Ectodermal cell (in vitro differentiated cells): ENCODE measurements at regions not wholly inside any gene's neighbourhood (a gene's known extent, or its start where the extent isn't known, plus 50 kb on each side); places are given as distances from the start of the nearest gene placed in this dataset.

Experiments used
- H3K27ac ChIP-seq: 2 replicates; pipeline ENCODE4 v1.7.0; 2013; ENCODE audit warnings: mild to moderate bottlenecking, low read depth, low read length; ENCODE audit not compliant: insufficient read depth, poor library complexity, severe bottlenecking
- H3K27me3 ChIP-seq: 2 replicates; pipeline ENCODE4 v1.7.0; 2013; ENCODE audit warnings: mild to moderate bottlenecking, low read length; ENCODE audit not compliant: insufficient read depth, control insufficient read depth, poor library complexity, severe bottlenecking
- H3K36me3 ChIP-seq: one replicate; pipeline ENCODE4 v1.7.0; 2013; ENCODE audit warnings: low read length; ENCODE audit not compliant: control insufficient read depth, insufficient read depth
- H3K4me1 ChIP-seq: one replicate; pipeline ENCODE4 v1.7.0; 2013; ENCODE audit warnings: low read length; ENCODE audit not compliant: control insufficient read depth, insufficient read depth
- H3K4me3 ChIP-seq: 2 replicates; pipeline ENCODE4 v1.7.0; 2013; ENCODE audit warnings: low read depth, low read length, control low read depth; ENCODE audit not compliant: insufficient read depth
- H3K9me3 ChIP-seq: 2 replicates; pipeline ENCODE4 v1.7.0; 2013; ENCODE audit warnings: mild to moderate bottlenecking, low read length, moderate library complexity; ENCODE audit not compliant: control insufficient read depth
- WGBS, 2 experiments: methylation state at CpG; one replicate each; pipeline ENCODE4 v1.1.7; 2013; ENCODE audit warnings: missing lambda C conversion rate in 2 of 2; 5-methylcytosine and 5-hydroxymethylcytosine counted together

GRCh38 chr18:78071776-78072175, 822.1 kb downstream of the GALR1 start:
- no peak overlapping the region for H3K27ac ChIP-seq
- no peaks in the 10 kb centered on the region for H3K36me3 ChIP-seq
- 90 to 92% methylated on average over 1 to 3 of the region's 3 CpGs for WGBS, 2 experiments
- no peak overlapping the region for H3K4me3 ChIP-seq
- H3K4me1 ChIP-seq = no peaks in the 10 kb centered on the region
- H3K9me3 ChIP-seq = no peaks in the 10 kb centered on the region
- H3K27me3 ChIP-seq = no peaks in the 10 kb centered on the region

- no peaks in the 10 kb centered on the region for H3K36me3 ChIP-seq
- H3K9me3 ChIP-seq = no peaks in the 10 kb centered on the region
- H3K27me3 ChIP-seq = no peaks in the 10 kb centered on the region
- no peak overlapping the region for H3K27ac ChIP-seq
- H3K4me1 ChIP-seq = no peaks in the 10 kb centered on the region
- WGBS, 2 experiments = 89 to 93% methylated on average over 14 of the region's 14 CpGs
- no peak overlapping the region for H3K4me3 ChIP-seq
Measured at GRCh38 chr18:78072375-78072774, 822.7 kb downstream of the GALR1 start.

GRCh38 chr18:78073275-78073674, 823.6 kb downstream of the GALR1 start:
- Histone ChIP-seq H3K27ac (no peak overlapping the region), H3K36me3 (no peaks in the 10 kb centered on the region), H3K4me1 (no peaks in the 10 kb centered on the region), H3K9me3 (no peaks in the 10 kb centered on the region), H3K4me3 (no peak overlapping the region), H3K27me3 (no peaks in the 10 kb centered on the region)
- WGBS, 2 experiments = 77 to 88% methylated on average over 3 to 5 of the region's 5 CpGs

GRCh38 chr18:78074400-78075020, 824.9 kb downstream of the GALR1 start:
- Histone ChIP-seq H3K9me3 (no peaks in the 10 kb centered on the region), H3K4me1 (no peaks in the 10 kb centered on the region), H3K27me3 (no peaks in the 10 kb centered on the region), H3K4me3 (no peak overlapping the region), H3K27ac (no peak overlapping the region), H3K36me3 (no peaks in the 10 kb centered on the region)
- 69% methylated on average over 12 of the region's 12 CpGs for WGBS, 2 experiments

GRCh38 chr18:78080081-78080480, 830.4 kb downstream of the GALR1 start:
- Histone ChIP-seq H3K4me3 (no peak overlapping the region), H3K4me1 (no peaks in the 10 kb centered on the region), H3K27ac (no peak overlapping the region), H3K36me3 (no peaks in the 10 kb centered on the region), H3K9me3 (no peaks in the 10 kb centered on the region), H3K27me3 (no peaks in the 10 kb centered on the region)
- 96% methylated on average over 13 of the region's 13 CpGs for WGBS, 2 experiments

- H3K27me3 ChIP-seq = no peaks in the 10 kb centered on the region
- no peaks in the 10 kb centered on the region for H3K9me3 ChIP-seq
- 97% methylated on average over 5 of the region's 5 CpGs for WGBS, 2 experiments
- H3K4me3 ChIP-seq = no peak overlapping the region
- no peaks in the 10 kb centered on the region for H3K36me3 ChIP-seq
- H3K27ac ChIP-seq = no peak overlapping the region
- no peaks in the 10 kb centered on the region for H3K4me1 ChIP-seq
Measured at GRCh38 chr18:78080761-78081160, 831.1 kb downstream of the GALR1 start.

- H3K27me3 ChIP-seq = no peaks in the 10 kb centered on the region
- no peaks in the 10 kb centered on the region for H3K4me1 ChIP-seq
- H3K9me3 ChIP-seq = no peaks in the 10 kb centered on the region
- H3K27ac ChIP-seq = no peak overlapping the region
- no peaks in the 10 kb centered on the region for H3K36me3 ChIP-seq
- 77 to 79% methylated on average over 7 of the region's 7 CpGs for WGBS, 2 experiments
- H3K4me3 ChIP-seq = no peak overlapping the region
Measured at GRCh38 chr18:78082816-78083215, 833.2 kb downstream of the GALR1 start.

- WGBS, 2 experiments = 93 to 94% methylated on average over 43 of the region's 43 CpGs
- Histone ChIP-seq H3K36me3 (no peaks in the 10 kb centered on the region), H3K27me3 (no peaks in the 10 kb centered on the region), H3K9me3 (no peaks in the 10 kb centered on the region), H3K27ac (no peak overlapping the region), H3K4me3 (no peak overlapping the region), H3K4me1 (no peaks in the 10 kb centered on the region)
Measured at GRCh38 chr18:78085241-78086185, 835.9 kb downstream of the GALR1 start.

GRCh38 chr18:78086931-78087330, 837.3 kb downstream of the GALR1 start:
- H3K27me3 ChIP-seq = no peaks in the 10 kb centered on the region
- WGBS, 2 experiments = 95 to 96% methylated on average over 9 to 10 of the region's 10 CpGs

GRCh38 chr18:78087338-78087737, 837.7 kb downstream of the GALR1 start:
- Histone ChIP-seq H3K27ac (no peak overlapping the region), H3K4me3 (no peak overlapping the region), H3K9me3 (no peaks in the 10 kb centered on the region), H3K27me3 (no peaks in the 10 kb centered on the region), H3K4me1 (no peaks in the 10 kb centered on the region), H3K36me3 (no peaks in the 10 kb centered on the region)
- 89 to 94% methylated on average over 2 of the region's 2 CpGs for WGBS, 2 experiments

More at GRCh38 chr18:78086931-78087330, 837.3 kb downstream of the GALR1 start:
- H3K9me3 ChIP-seq = no peaks in the 10 kb centered on the region
- no peak overlapping the region for H3K27ac ChIP-seq
- H3K4me3 ChIP-seq = no peak overlapping the region
- H3K4me1 ChIP-seq = no peaks in the 10 kb centered on the region
- no peaks in the 10 kb centered on the region for H3K36me3 ChIP-seq
